IMR-90 (cell line): ENCODE measurements at regions not wholly inside any gene's neighbourhood (a gene's known extent, or its start where the extent isn't known, plus 50 kb on each side); places are given as distances from the start of the nearest gene placed in this dataset.

ENCODE experiments used
- ATAC-seq: fragments of 200-7000 bp; cut with Tn5 transposase; 2 replicates; pipeline ENCODE4 v1.9.1; 2020; ENCODE audit warnings: low read depth, mild to moderate bottlenecking, moderate library complexity
- BruUV-seq: library from RNA; stranded (reverse); fragments of 400-500 nt; replicated peaks from 2 replicates; lab custom pipeline; 2021; lab: Mats Ljungman, UMichigan
- CTCF ChIA-PET: fragments of 300-600 bp; formaldehyde crosslinking; extraction: SDS; loops from one replicate; lab custom pipeline; 2021; ENCODE audit warnings: antibody characterized with exemption; lab: Yijun Ruan, JAX
- POLR2A ChIA-PET: fragments of 300-600 bp; sonication (Branson Sonifier 250); formaldehyde crosslinking; loops from one replicate; lab custom pipeline; 2022; ENCODE audit warnings: antibody characterized with exemption; ENCODE audit not compliant: unreplicated experiment; lab: Charles Lee
- DNase-seq: peaks from one replicate; pipeline ENCODE4 v3.0.0; 2013
- H2AFZ ChIP-seq: replicated peaks from 2 replicates; pipeline ENCODE3; 2013; ENCODE audit warnings: low read length, mild to moderate bottlenecking; ENCODE audit not compliant: poor library complexity
- H2AK5ac ChIP-seq: 2 replicates; pipeline ENCODE4 v1.6.1; 2013; ENCODE audit warnings: low read depth, low read length, inconsistent platforms
- H2AK9ac ChIP-seq: replicated peaks from 2 replicates; pipeline ENCODE3; 2013; ENCODE audit warnings: mild to moderate bottlenecking, low read depth, low read length, moderate library complexity; ENCODE audit not compliant: poor library complexity
- H2BK120ac ChIP-seq: 2 replicates; pipeline ENCODE4 v1.6.1; 2013; ENCODE audit warnings: low read depth, low read length, inconsistent platforms
- H2BK15ac ChIP-seq: 3 replicates; pipeline ENCODE4 v1.6.1; 2013; ENCODE audit warnings: low read depth, low read length, inconsistent platforms
- H2BK20ac ChIP-seq: 2 replicates; pipeline ENCODE4 v1.6.1; 2013; ENCODE audit warnings: low read depth, mild to moderate bottlenecking, inconsistent platforms, low read length, moderate library complexity
- H2BK5ac ChIP-seq: 2 replicates; pipeline ENCODE4 v1.6.1; 2013; ENCODE audit warnings: mild to moderate bottlenecking, low read depth, low read length, inconsistent platforms; ENCODE audit not compliant: poor library complexity, severe bottlenecking
- H3K14ac ChIP-seq: replicated peaks from 2 replicates; pipeline ENCODE4 v1.6.1; 2013; ENCODE audit warnings: low read depth, low read length, inconsistent platforms
- H3K18ac ChIP-seq: 2 replicates; pipeline ENCODE4 v1.6.1; 2013; ENCODE audit warnings: low read depth, low read length, control low read depth
- H3K23ac ChIP-seq: 2 replicates; pipeline ENCODE4 v1.6.1; 2013; ENCODE audit warnings: low read depth, low read length, inconsistent platforms
- H3K27ac ChIP-seq: 2 replicates; pipeline ENCODE4 v1.5.1; 2013; ENCODE audit warnings: mild to moderate bottlenecking, control low read depth, low read length; ENCODE audit not compliant: insufficient read depth
- H3K27me3 ChIP-seq: 2 replicates; pipeline ENCODE4 v1.6.1; 2013; ENCODE audit warnings: low read length; ENCODE audit not compliant: control insufficient read depth, insufficient read depth
- H3K36me3 ChIP-seq: 2 replicates; pipeline ENCODE4 v1.6.1; 2013; ENCODE audit warnings: low read length, mixed read lengths; ENCODE audit not compliant: control insufficient read depth, insufficient read depth
- H3K4ac ChIP-seq: 2 replicates; pipeline ENCODE4 v1.6.1; 2013; ENCODE audit warnings: low read depth, low read length, inconsistent platforms
- H3K4me1 ChIP-seq: 2 replicates; pipeline ENCODE4 v1.6.1; 2013; ENCODE audit warnings: low read length, mixed read lengths; ENCODE audit not compliant: control insufficient read depth, insufficient read depth
- H3K4me2 ChIP-seq: 2 replicates; pipeline ENCODE4 v1.6.1; 2013; ENCODE audit warnings: low read depth, mild to moderate bottlenecking, control low read depth, low read length, moderate library complexity
- H3K4me3 ChIP-seq: 2 replicates; pipeline ENCODE4 v1.5.1; 2013; ENCODE audit warnings: low read depth, mild to moderate bottlenecking, control low read depth, low read length, moderate library complexity; ENCODE audit not compliant: insufficient read depth
- H3K56ac ChIP-seq: 2 replicates; pipeline ENCODE4 v1.6.1; 2013; ENCODE audit warnings: low read length, inconsistent platforms; ENCODE audit not compliant: insufficient read depth; ENCODE audit errors: extremely low read depth
- H3K79me1 ChIP-seq, 2 experiments: 2 replicates each; pipeline ENCODE4 v1.6.1; 2013; ENCODE audit warnings: low read length in 2 of 2, inconsistent platforms in 1 of 2, low read depth in 1 of 2
- H3K9ac ChIP-seq: 2 replicates; pipeline ENCODE4 v1.6.1; 2013; ENCODE audit warnings: low read depth, low read length, control low read depth
- H3K9me1 ChIP-seq: 2 replicates; pipeline ENCODE4 v1.6.1; 2013; ENCODE audit warnings: low read length, inconsistent platforms; ENCODE audit not compliant: insufficient read depth
- H3K9me3 ChIP-seq: 2 replicates; pipeline ENCODE4 v1.6.1; 2013; ENCODE audit warnings: low read length; ENCODE audit not compliant: control insufficient read depth, insufficient read depth
- H4K20me1 ChIP-seq: 2 replicates; pipeline ENCODE4 v1.6.1; 2013; ENCODE audit warnings: low read length, inconsistent platforms; ENCODE audit not compliant: insufficient read depth
- H4K5ac ChIP-seq: 2 replicates; pipeline ENCODE4 v1.6.1; 2013; ENCODE audit warnings: mild to moderate bottlenecking, low read depth, low read length, control low read depth
- H4K8ac ChIP-seq, 2 experiments: 2 replicates each; pipeline ENCODE4 v1.6.1; 2013; ENCODE audit warnings: low read depth in 2 of 2, low read length in 2 of 2, control low read depth in 1 of 2, inconsistent platforms in 1 of 2
- H4K91ac ChIP-seq: 2 replicates; pipeline ENCODE4 v1.6.1; 2013; ENCODE audit warnings: low read depth, low read length, inconsistent platforms; ENCODE audit not compliant: insufficient read depth
- CEBPB ChIP-seq: IDR thresholded peaks from 2 replicates; pipeline ENCODE4 v1.6.1; 2012; ENCODE audit warnings: low read depth, low read length, improper control_type of control experiment
- CHD1 ChIP-seq: IDR thresholded peaks from 2 replicates; pipeline ENCODE4 v1.6.1; 2012; ENCODE audit warnings: low read depth, low read length, improper control_type of control experiment
- RCOR1 ChIP-seq: IDR thresholded peaks from 2 replicates; pipeline ENCODE4 v1.6.1; 2012; ENCODE audit warnings: mild to moderate bottlenecking, low read length, improper control_type of control experiment; ENCODE audit not compliant: insufficient replicate concordance
- RFX5 ChIP-seq: IDR thresholded peaks from 2 replicates; pipeline ENCODE4 v1.8.0; 2012; ENCODE audit warnings: low read depth, mild to moderate bottlenecking, low read length, moderate library complexity
- WGBS, 2 experiments: methylation state at CpG; one replicate each; pipeline versions ENCODE4 v1.1.5 to v1.1.7; 2013; ENCODE audit warnings: missing lambda C conversion rate in 2 of 2; ENCODE audit not compliant: insufficient read length in 1 of 2; ENCODE audit errors: extremely low coverage in 2 of 2; 5-methylcytosine and 5-hydroxymethylcytosine counted together
- dilution Hi-C: fragments of 300-500 bp; cut with HindIII; formaldehyde crosslinking; loops from one replicate; pipeline ENCODE4 v1.14.3; 2018; ENCODE audit warnings: low sequenced_read_pairs; ENCODE audit not compliant: unreplicated experiment
- in situ Hi-C: fragments of 300-500 bp; cut with MboI; formaldehyde crosslinking; loops from 3 replicates; pipeline ENCODE4 v1.14.3; 2019; ENCODE audit warnings: low sequenced_read_pairs, inconsistent platforms, mixed read lengths
- intact Hi-C: fragments of 100-400 bp; cut with micrococcal nuclease; formaldehyde crosslinking; loops from 2 replicates; pipeline ENCODE4 v1.10.0; 2022

GRCh38 chr2:49286045-49286444 lies 131.7 kb upstream of the FSHR start:
- Histone ChIP-seq H3K14ac (no peak overlapping the region), H4K20me1 (no peaks in the 10 kb centered on the region), H2BK120ac (no peak overlapping the region), H3K27ac (no peak overlapping the region), H3K56ac (no peak overlapping the region), H3K18ac (no peak overlapping the region), H4K8ac (no peak overlapping the region), H2AK9ac (no peak overlapping the region), H2BK5ac (no peak overlapping the region), H3K4me1 (no peaks in the 10 kb centered on the region), H3K4me2 (no peak overlapping the region), H2BK20ac (no peak overlapping the region), H4K5ac (no peak overlapping the region), H3K9ac (no peak overlapping the region), H3K36me3 (no peaks in the 10 kb centered on the region), H3K4ac (no peak overlapping the region), H3K4me3 (no peak overlapping the region), H2BK15ac (no peak overlapping the region), H3K23ac (no peak overlapping the region), H3K9me3 (no peaks in the 10 kb centered on the region), H4K91ac (no peak overlapping the region), H2AK5ac (no peak overlapping the region), H3K79me1 (no peaks in the 10 kb centered on the region), H3K27me3 (no peaks in the 10 kb centered on the region), H2AFZ (no peak overlapping the region), H3K9me1 (no peaks in the 10 kb centered on the region)
- TF ChIP-seq RFX5 (no peak), CEBPB (no peak), CHD1 (no peak), RCOR1 (no peak)
- ATAC-seq (no peak), DNase-seq (no peak)
- no CpG with 5 or more reads among the region's 2 CpGs for WGBS, 2 experiments
- in situ Hi-C loops (no loop called here), dilution Hi-C loops (no loop called here), intact Hi-C loops (no loop called here)
- CTCF ChIA-PET, result no interaction called here
- BruUV-seq, result no TSS peak
- POLR2A ChIA-PET, result no interaction called here
